OCI-LY3 (cell line): ENCODE measurements at regions not wholly inside any gene's neighbourhood (a gene's known extent, or its start where the extent isn't known, plus 50 kb on each side); places are given as distances from the start of the nearest gene placed in this dataset.

Experiments
- H2AFZ ChIP-seq: fragments of 200-600, 300-600 bp; shearing (Covaris generic); 2 replicates; pipeline ENCODE4 v1.6.0; 2014; ENCODE audit warnings: antibody characterized with exemption, low read depth, low read length
- H3K27ac ChIP-seq: fragments of 200-600, 300-600 bp; sonication (generic); 2 replicates; pipeline ENCODE4 v1.5.1; 2014; ENCODE audit warnings: mild to moderate bottlenecking, low read length, moderate library complexity, mixed read lengths
- H3K27me3 ChIP-seq: fragments of 200-600, 300-600 bp; sonication (generic); 2 replicates; pipeline ENCODE4 v1.6.1; 2014; ENCODE audit warnings: low read depth, low read length, mixed read lengths
- H3K36me3 ChIP-seq: fragments of 200-600, 300-600 bp; sonication (generic); replicated peaks from 2 replicates; pipeline ENCODE3; 2014; ENCODE audit warnings: low read depth, low read length, mixed read lengths
- H3K4me1 ChIP-seq: fragments of 300-600, 200-600 bp; sonication (generic); 2 replicates; pipeline ENCODE4 v1.6.1; 2014; ENCODE audit warnings: low read length, mixed read lengths
- H3K4me2 ChIP-seq: fragments of 200-600, 300-600 bp; sonication (generic); 2 replicates; pipeline ENCODE4 v1.6.1; 2014; ENCODE audit warnings: low read length, mixed read lengths
- H3K4me3 ChIP-seq: fragments of 300-600, 200-600 bp; sonication (generic); 2 replicates; pipeline ENCODE4 v1.5.1; 2014; ENCODE audit warnings: antibody characterized with exemption, mild to moderate bottlenecking, low read length, moderate library complexity
- H3K79me2 ChIP-seq: fragments of 300-600, 200-600 bp; shearing (Covaris generic); 2 replicates; pipeline ENCODE4 v1.6.1; 2014; ENCODE audit warnings: mild to moderate bottlenecking, low read length, mixed read lengths
- H3K9ac ChIP-seq: fragments of 300-600, 200-600 bp; shearing (Covaris generic); 2 replicates; pipeline ENCODE4 v1.6.0; 2014; ENCODE audit warnings: mild to moderate bottlenecking, low read length, moderate library complexity
- H3K9me3 ChIP-seq: fragments of 200-600, 300-600 bp; shearing (Covaris generic); 2 replicates; pipeline ENCODE4 v1.6.1; 2014; ENCODE audit warnings: low read length, mixed read lengths; ENCODE audit not compliant: insufficient read depth
- H4K20me1 ChIP-seq: fragments of 200-600, 300-600 bp; sonication (generic); 2 replicates; pipeline ENCODE4 v1.6.1; 2016; ENCODE audit warnings: low read length, mixed read lengths; ENCODE audit not compliant: insufficient read depth
- EZH2phosphoT487 ChIP-seq: fragments of 200-600 bp; shearing (Covaris generic); IDR thresholded peaks from 2 replicates; pipeline ENCODE4 v1.6.1; 2018; ENCODE audit warnings: antibody characterized with exemption, mixed run types, low read depth
- TF ChIP-seq, protein P1 (sequence below): fragments of 200-600, 300-600 bp; sonication (generic); IDR thresholded peaks from 2 replicates; pipeline ENCODE4 v1.5.1; 2014; ENCODE audit warnings: antibody characterized with exemption, low read length, low read depth

- Histone ChIP-seq H3K9ac (no peak overlapping the region), H3K4me1 (peaks cover 11% of the 10 kb centered on the region), H3K4me2 (no peak overlapping the region), H3K4me3 (no peak overlapping the region), H3K27me3 (no peaks in the 10 kb centered on the region), H2AFZ (no peak overlapping the region), H3K36me3 (no peaks in the 10 kb centered on the region), H3K27ac (no peak overlapping the region), H3K9me3 (no peaks in the 10 kb centered on the region), H3K79me2 (no peaks in the 10 kb centered on the region), H4K20me1 (no peaks in the 10 kb centered on the region)
- TF ChIP-seq, protein P1, sequence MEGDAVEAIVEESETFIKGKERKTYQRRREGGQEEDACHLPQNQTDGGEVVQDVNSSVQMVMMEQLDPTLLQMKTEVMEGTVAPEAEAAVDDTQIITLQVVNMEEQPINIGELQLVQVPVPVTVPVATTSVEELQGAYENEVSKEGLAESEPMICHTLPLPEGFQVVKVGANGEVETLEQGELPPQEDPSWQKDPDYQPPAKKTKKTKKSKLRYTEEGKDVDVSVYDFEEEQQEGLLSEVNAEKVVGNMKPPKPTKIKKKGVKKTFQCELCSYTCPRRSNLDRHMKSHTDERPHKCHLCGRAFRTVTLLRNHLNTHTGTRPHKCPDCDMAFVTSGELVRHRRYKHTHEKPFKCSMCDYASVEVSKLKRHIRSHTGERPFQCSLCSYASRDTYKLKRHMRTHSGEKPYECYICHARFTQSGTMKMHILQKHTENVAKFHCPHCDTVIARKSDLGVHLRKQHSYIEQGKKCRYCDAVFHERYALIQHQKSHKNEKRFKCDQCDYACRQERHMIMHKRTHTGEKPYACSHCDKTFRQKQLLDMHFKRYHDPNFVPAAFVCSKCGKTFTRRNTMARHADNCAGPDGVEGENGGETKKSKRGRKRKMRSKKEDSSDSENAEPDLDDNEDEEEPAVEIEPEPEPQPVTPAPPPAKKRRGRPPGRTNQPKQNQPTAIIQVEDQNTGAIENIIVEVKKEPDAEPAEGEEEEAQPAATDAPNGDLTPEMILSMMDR, result no peak
- TF ChIP-seq EZH2phosphoT487, result no peak
Observed at GRCh38 chr1:31523012-31523411, 53.3 kb upstream of the TINAGL1 start.

DNA sequence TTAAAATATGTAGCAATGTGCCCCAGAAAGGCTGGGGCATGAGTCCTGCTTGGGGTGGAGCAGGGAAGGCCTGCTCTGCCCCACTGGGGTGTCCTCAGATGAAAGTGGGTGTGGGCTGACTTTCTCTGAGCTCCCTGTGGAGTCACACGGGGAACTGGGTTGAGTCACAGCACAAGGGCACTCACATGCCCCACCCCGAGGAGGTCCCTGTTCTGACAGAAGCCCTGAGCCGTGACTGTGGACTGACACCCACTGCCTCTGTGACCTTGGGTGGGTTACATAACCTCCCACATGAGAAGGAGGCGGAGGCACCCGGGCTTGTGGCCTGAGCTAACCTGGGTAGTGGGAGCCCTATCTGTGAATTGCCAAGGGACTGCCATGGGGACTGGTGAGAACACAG is 52.5 kb upstream of the TINAGL1 start:
- no peaks in the 10 kb centered on the region for H3K79me2 ChIP-seq
- no peak overlapping the region for H3K27ac ChIP-seq
- peaks cover 11% of the 10 kb centered on the region for H3K4me1 ChIP-seq
- TF ChIP-seq EZH2phosphoT487, result no peak
- TF ChIP-seq, protein P1, result no peak
- no peaks in the 10 kb centered on the region for H3K36me3 ChIP-seq
- H2AFZ ChIP-seq, result no peak overlapping the region
- H3K4me3 ChIP-seq, result no peak overlapping the region
- no peaks in the 10 kb centered on the region for H4K20me1 ChIP-seq
- no peak overlapping the region for H3K9ac ChIP-seq
- H3K4me2 ChIP-seq, result no peak overlapping the region
- H3K9me3 ChIP-seq, result no peaks in the 10 kb centered on the region
- no peaks in the 10 kb centered on the region for H3K27me3 ChIP-seq

DNA sequence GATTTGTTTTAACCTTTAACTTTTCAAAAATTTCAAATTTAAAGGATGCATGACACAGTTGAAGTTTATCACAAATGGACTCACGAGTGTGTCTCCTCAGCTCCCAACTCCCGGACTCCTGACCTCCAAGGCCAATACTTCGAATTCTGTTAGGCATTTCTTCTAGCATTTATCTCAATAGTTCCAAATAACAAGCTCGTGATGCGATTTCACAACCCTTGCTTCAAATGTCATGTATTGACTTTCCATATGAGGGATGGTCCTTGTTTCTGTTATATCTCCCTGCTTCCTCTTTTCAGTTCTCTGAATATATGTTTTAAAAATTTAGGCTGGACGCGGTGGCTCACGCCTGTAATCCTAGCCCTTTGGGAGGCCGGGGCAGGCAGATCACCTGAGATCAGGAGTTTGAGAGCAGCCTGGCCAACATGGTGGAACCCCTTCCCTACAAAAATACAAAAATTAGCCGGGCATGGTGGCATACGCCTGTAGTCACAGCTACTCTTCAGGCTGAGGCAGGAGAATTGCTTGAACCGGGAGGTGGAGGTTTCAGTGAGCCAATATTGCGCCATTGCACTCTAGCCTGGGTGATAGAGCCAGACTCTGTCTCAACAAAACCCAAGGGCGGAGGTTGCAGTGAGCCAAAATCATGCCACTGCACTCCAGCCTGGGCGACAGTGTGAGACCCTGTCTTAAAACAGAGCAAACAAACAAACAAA is 52.0 kb upstream of the TINAGL1 start:
- H3K79me2 ChIP-seq, result no peaks in the 10 kb centered on the region
- no peak overlapping the region for H3K4me3 ChIP-seq
- no peak overlapping the region for H3K4me2 ChIP-seq
- no peak for TF ChIP-seq EZH2phosphoT487
- TF ChIP-seq, protein P1, result no peak
- H3K27ac ChIP-seq, result no peak overlapping the region
- no peak overlapping the region for H3K9ac ChIP-seq
- no peaks in the 10 kb centered on the region for H4K20me1 ChIP-seq
- no peaks in the 10 kb centered on the region for H3K9me3 ChIP-seq
- H3K27me3 ChIP-seq, result no peaks in the 10 kb centered on the region
- H3K36me3 ChIP-seq, result no peaks in the 10 kb centered on the region
- H3K4me1 ChIP-seq, result peaks cover 11% of the 10 kb centered on the region
- H2AFZ ChIP-seq, result no peak overlapping the region
